Keratinocyte (primary cell): ENCODE measurements at regions not wholly inside any gene's neighbourhood (a gene's known extent, or its start where the extent isn't known, plus 50 kb on each side); places are given as distances from the start of the nearest gene placed in this dataset.

Experiments used
- DNase-seq: peaks from one replicate; pipeline ENCODE4 v3.0.0-alpha.2; 2011; ENCODE audit warnings: low read depth, missing footprints, low spot score
- FAIRE-seq: peaks from 2 replicates; lab custom pipeline; 2011; peaks lifted over from hg19 to GRCh38; lab: Jason Lieb, UNC
- H2AFZ ChIP-seq: 2 replicates; pipeline ENCODE4 v1.6.0; 2012; ENCODE audit warnings: low read length, control low read depth, inconsistent platforms; ENCODE audit not compliant: control insufficient read depth
- H3K27ac ChIP-seq: 2 replicates; pipeline ENCODE4 v1.5.1; 2011; ENCODE audit warnings: low read length; ENCODE audit not compliant: control insufficient read depth, insufficient read depth
- H3K27me3 ChIP-seq: 3 replicates; pipeline ENCODE4 v1.6.0; 2011; ENCODE audit warnings: low read length; ENCODE audit not compliant: control insufficient read depth, insufficient read depth; ENCODE audit errors: extremely low read depth
- H3K36me3 ChIP-seq, 2 experiments: 2 replicates in 1 of 2; 3 replicates in 1 of 2; pipeline ENCODE4 v1.5.1; 2011; ENCODE audit warnings: low read length in 2 of 2, mild to moderate bottlenecking in 1 of 2; ENCODE audit not compliant: control insufficient read depth in 2 of 2, insufficient read depth in 2 of 2; ENCODE audit errors: extremely low read depth in 1 of 2
- H3K4me1 ChIP-seq: 3 replicates; pipeline ENCODE4 v1.5.1; 2011; ENCODE audit warnings: low read length; ENCODE audit not compliant: control insufficient read depth, insufficient read depth; ENCODE audit errors: extremely low read depth
- H3K4me2 ChIP-seq: 3 replicates; pipeline ENCODE4 v1.6.0; 2011; ENCODE audit warnings: low read depth, low read length; ENCODE audit not compliant: control insufficient read depth, insufficient read depth; ENCODE audit errors: extremely low read depth
- H3K4me3 ChIP-seq, 3 experiments: fragments of 200-600 bp in 1 of 3; sonication (generic) in 1 of 3; 2 replicates in 2 of 3; 3 replicates in 1 of 3; pipeline ENCODE4 v1.5.1; 2011 to 2016; ENCODE audit warnings: low read length in 3 of 3, mild to moderate bottlenecking in 3 of 3, control low read depth in 2 of 3, inconsistent platforms in 1 of 3, low read depth in 1 of 3, mixed read lengths in 1 of 3, mixed run types in 1 of 3, moderate library complexity in 1 of 3; ENCODE audit not compliant: control insufficient read depth in 2 of 3, insufficient read depth in 2 of 3; ENCODE audit errors: extremely low read depth in 1 of 3
- H3K79me2 ChIP-seq: 2 replicates; pipeline ENCODE4 v1.6.0; 2012; ENCODE audit warnings: low read length; ENCODE audit not compliant: control insufficient read depth, insufficient read depth
- H3K9ac ChIP-seq: 3 replicates; pipeline ENCODE4 v1.6.0; 2011; ENCODE audit warnings: low read length; ENCODE audit not compliant: control insufficient read depth, insufficient read depth; ENCODE audit errors: extremely low read depth
- H3K9me1 ChIP-seq: 3 replicates; pipeline ENCODE4 v1.6.0; 2011; ENCODE audit warnings: low read length; ENCODE audit not compliant: control insufficient read depth, insufficient read depth; ENCODE audit errors: extremely low read depth
- H3K9me3 ChIP-seq: 2 replicates; pipeline ENCODE4 v1.5.1; 2012; ENCODE audit warnings: low read depth, low read length; ENCODE audit not compliant: control insufficient read depth
- H4K20me1 ChIP-seq: 3 replicates; pipeline ENCODE4 v1.6.0; 2011; ENCODE audit warnings: low read length; ENCODE audit not compliant: control insufficient read depth, insufficient read depth; ENCODE audit errors: extremely low read depth
- CTCF ChIP-seq, 3 experiments: IDR thresholded peaks in 1 of 3; conservative IDR thresholded peaks in 1 of 3; optimal IDR thresholded peaks in 1 of 3; 2 replicates in 2 of 3; 3 replicates in 1 of 3; pipeline versions ENCODE3 to v1.5.1; 2011; ENCODE audit warnings: low read length in 3 of 3, mild to moderate bottlenecking in 3 of 3, moderate library complexity in 2 of 3, control low read depth in 1 of 3, inconsistent platforms in 1 of 3; ENCODE audit not compliant: insufficient read depth in 2 of 3; ENCODE audit errors: extremely low read depth in 1 of 3
- EZH2 ChIP-seq: IDR thresholded peaks from one replicate; pipeline ENCODE4 v1.6.1; 2012; ENCODE audit warnings: inconsistent platforms, mild to moderate bottlenecking, low read length, moderate library complexity
- dilution Hi-C: fragments of 300-500 bp; cut with MboI; formaldehyde crosslinking; loops from one replicate; pipeline ENCODE4 v1.7.0; 2020; ENCODE audit warnings: low sequenced_read_pairs; ENCODE audit not compliant: extremely low pct_ligation_motif_present

DNA sequence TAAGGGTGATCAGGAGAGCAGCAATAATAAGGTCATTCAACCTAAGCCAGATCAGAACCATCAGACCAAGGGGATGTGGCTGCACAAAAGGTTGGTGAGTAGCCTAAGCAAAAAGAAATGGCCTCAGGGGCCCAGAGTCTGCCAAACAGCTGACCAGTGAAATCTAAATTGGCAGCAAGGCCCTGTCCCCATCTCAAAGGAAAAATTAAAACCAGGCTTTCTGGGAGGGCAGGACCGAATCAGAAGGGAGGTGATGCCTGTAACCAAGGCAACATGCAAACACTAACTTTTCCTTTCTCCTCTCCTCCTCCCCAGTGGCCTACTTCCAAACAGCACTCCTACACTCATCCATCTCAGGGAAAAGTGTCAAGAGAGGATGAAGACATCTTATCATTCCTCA is 256.4 kb downstream of the NUAK1 start:
- dilution Hi-C loops: no loop called here

GRCh38 chr12:105887131-105887530 is 251.6 kb downstream of the NUAK1 start:
- H2AFZ ChIP-seq: no peak overlapping the region
- H3K79me2 ChIP-seq: no peaks in the 10 kb centered on the region
- no peaks in the 10 kb centered on the region for H3K4me1 ChIP-seq
- H3K4me2 ChIP-seq: no peak overlapping the region
- dilution Hi-C loops: no loop called here
- H3K4me3 ChIP-seq: no peak overlapping the region
- no peak overlapping the region for H3K9ac ChIP-seq
- no peaks in the 10 kb centered on the region for H3K9me3 ChIP-seq
- no peak for DNase-seq
- no peak for FAIRE-seq
- no peak overlapping the region for H3K27ac ChIP-seq
- H3K36me3 ChIP-seq: no peaks in the 10 kb centered on the region
- no peaks in the 10 kb centered on the region for H3K9me1 ChIP-seq
- H3K27me3 ChIP-seq: no peaks in the 10 kb centered on the region
- H4K20me1 ChIP-seq: no peaks in the 10 kb centered on the region
- TF ChIP-seq CTCF (optimal IDR thresholded peaks at IDR 0.05 in 1 of 3, IDR thresholded peaks at IDR 0.05 in 1 of 3, conservative IDR thresholded peaks at IDR 0.05 in 1 of 3; ENCODE audit: extremely low read depth in 1 of 3, insufficient read depth in 2 of 3, low read length in 3 of 3): no peak
- TF ChIP-seq EZH2: no peak

More for the DNA sequence above, 256.4 kb downstream of the NUAK1 start:
- no peaks in the 10 kb centered on the region for H3K9me3 ChIP-seq
- H4K20me1 ChIP-seq: no peaks in the 10 kb centered on the region
- DNase-seq (no peak), FAIRE-seq (no peak)
- H3K9ac ChIP-seq: no peak overlapping the region
- no peaks in the 10 kb centered on the region for H3K79me2 ChIP-seq
- H2AFZ ChIP-seq: no peak overlapping the region
- no peaks in the 10 kb centered on the region for H3K9me1 ChIP-seq
- TF ChIP-seq CTCF (optimal IDR thresholded peaks at IDR 0.05 in 1 of 3, IDR thresholded peaks at IDR 0.05 in 1 of 3, conservative IDR thresholded peaks at IDR 0.05 in 1 of 3; ENCODE audit: extremely low read depth in 1 of 3, insufficient read depth in 2 of 3, low read length in 3 of 3) (no peak), EZH2 (no peak)
- H3K27me3 ChIP-seq: no peaks in the 10 kb centered on the region
- H3K4me3 ChIP-seq: no peak overlapping the region
- H3K4me2 ChIP-seq: no peak overlapping the region
- H3K27ac ChIP-seq: no peak overlapping the region
- H3K4me1 ChIP-seq: no peaks in the 10 kb centered on the region
- H3K36me3 ChIP-seq: no peaks in the 10 kb centered on the region
